Upper lobe of right lung (tissue), 1 donor: ENCODE measurements at regions not wholly inside any gene's neighbourhood (a gene's known extent, or its start where the extent isn't known, plus 50 kb on each side); places are given as distances from the start of the nearest gene placed in this dataset.

Source experiments
- ATAC-seq: fragments of 200-7000 bp; cut with Tn5 transposase; one replicate; pipeline ENCODE4 v1.9.1; 2020; ENCODE audit warnings: mild to moderate bottlenecking, moderate library complexity
- DNase-seq: peaks from one replicate; pipeline ENCODE4 v3.0.0-alpha.2; 2020
- H3K27ac ChIP-seq: fragments of 200-600 bp; one replicate; pipeline ENCODE4 v1.8.0; 2022
- H3K27me3 ChIP-seq: fragments of 200-600 bp; one replicate; pipeline ENCODE4 v1.8.0; 2022; ENCODE audit warnings: mild to moderate bottlenecking
- H3K36me3 ChIP-seq: fragments of 200-600 bp; one replicate; pipeline ENCODE4 v1.8.0; 2022
- H3K4me1 ChIP-seq: fragments of 200-600 bp; one replicate; pipeline ENCODE4 v1.8.0; 2022
- H3K4me3 ChIP-seq: fragments of 200-600 bp; one replicate; pipeline ENCODE4 v1.8.0; 2022; ENCODE audit warnings: mild to moderate bottlenecking
- H3K9me3 ChIP-seq: fragments of 200-600 bp; one replicate; pipeline ENCODE4 v1.8.0; 2022
- CTCF ChIP-seq: fragments of 200-600 bp; IDR thresholded peaks from one replicate; pipeline ENCODE4 v1.8.0; 2022; ENCODE audit warnings: antibody characterized with exemption
- intact Hi-C: fragments of 100-400 bp; cut with DNase I; formaldehyde crosslinking; loops from one replicate; pipeline ENCODE4 v1.11.0; 2022
- donor health status: DM: no; HTN: yes; CAD: no; lungs with severe emphysema.

GRCh38 chr7:93040355-93040754, 77.4 kb downstream of the SAMD9 start:
- Histone ChIP-seq H3K4me3 (no peak overlapping the region), H3K4me1 (no peaks in the 10 kb centered on the region), H3K27ac (no peak overlapping the region), H3K36me3 (no peaks in the 10 kb centered on the region), H3K9me3 (no peaks in the 10 kb centered on the region), H3K27me3 (no peaks in the 10 kb centered on the region)
- no peak for TF ChIP-seq CTCF
- DNase-seq, result no peak
- ATAC-seq, result peak; percentile 20
- intact Hi-C loops, result no loop called here

GRCh38 chr7:93039786-93040185, 78.0 kb downstream of the SAMD9 start:
- H3K4me1 ChIP-seq, result no peaks in the 10 kb centered on the region
- no peaks in the 10 kb centered on the region for H3K9me3 ChIP-seq
- ATAC-seq (no peak), DNase-seq (no peak)
- intact Hi-C loops, result no loop called here
- no peak for TF ChIP-seq CTCF
- H3K27ac ChIP-seq, result no peak overlapping the region
- no peak overlapping the region for H3K4me3 ChIP-seq
- no peaks in the 10 kb centered on the region for H3K27me3 ChIP-seq
- no peaks in the 10 kb centered on the region for H3K36me3 ChIP-seq

GRCh38 chr7:93039282-93039681, 78.5 kb downstream of the SAMD9 start:
- H3K27me3 ChIP-seq, result no peaks in the 10 kb centered on the region
- H3K4me1 ChIP-seq, result no peaks in the 10 kb centered on the region
- ATAC-seq, result no peak
- intact Hi-C loops, result no loop called here
- H3K36me3 ChIP-seq, result no peaks in the 10 kb centered on the region
- H3K4me3 ChIP-seq, result no peak overlapping the region
- no peaks in the 10 kb centered on the region for H3K9me3 ChIP-seq
- no peak overlapping the region for H3K27ac ChIP-seq
- TF ChIP-seq CTCF, result no peak
- DNase-seq, result no peak

DNA sequence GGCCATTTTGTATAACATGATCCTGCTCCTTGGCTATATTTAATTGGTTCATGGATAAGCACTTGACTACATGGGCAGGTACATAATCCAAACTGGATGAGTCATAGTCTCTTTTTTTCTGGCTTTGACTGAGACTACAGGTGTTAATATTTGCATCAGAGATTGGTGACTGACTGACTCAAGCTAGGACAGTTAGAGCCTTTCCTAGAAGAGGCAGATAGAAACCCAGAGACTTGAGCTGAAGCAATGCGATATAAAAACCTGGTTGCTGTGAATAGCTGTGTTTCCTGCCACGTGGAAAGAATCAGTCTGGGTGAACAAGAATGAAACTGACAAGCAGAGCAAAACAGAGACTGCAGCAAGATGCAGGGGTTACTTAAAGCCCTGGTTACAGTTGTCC, 81.0 kb downstream of the SAMD9 start:
- no peak overlapping the region for H3K27ac ChIP-seq
- H3K27me3 ChIP-seq, result no peaks in the 10 kb centered on the region
- H3K4me1 ChIP-seq, result no peaks in the 10 kb centered on the region
- ATAC-seq (no peak), DNase-seq (no peak)
- no peak overlapping the region for H3K4me3 ChIP-seq
- intact Hi-C loops, result no loop called here
- H3K36me3 ChIP-seq, result no peaks in the 10 kb centered on the region
- H3K9me3 ChIP-seq, result no peaks in the 10 kb centered on the region
- no peak for TF ChIP-seq CTCF

- ATAC-seq (no peak), DNase-seq (no peak)
- no peak for TF ChIP-seq CTCF
- H3K36me3 ChIP-seq, result no peaks in the 10 kb centered on the region
- H3K4me1 ChIP-seq, result no peaks in the 10 kb centered on the region
- no peaks in the 10 kb centered on the region for H3K27me3 ChIP-seq
- H3K9me3 ChIP-seq, result no peaks in the 10 kb centered on the region
- H3K27ac ChIP-seq, result no peak overlapping the region
- no peak overlapping the region for H3K4me3 ChIP-seq
- intact Hi-C loops, result no loop called here
These were observed 81.6 kb downstream of the SAMD9 start for GRCh38 chr7:93036149-93036640.

- no peak for DNase-seq
- intact Hi-C loops, result no loop called here
- no peak overlapping the region for H3K4me3 ChIP-seq
- no peaks in the 10 kb centered on the region for H3K9me3 ChIP-seq
- no peaks in the 10 kb centered on the region for H3K4me1 ChIP-seq
- TF ChIP-seq CTCF, result no peak
- H3K36me3 ChIP-seq, result no peaks in the 10 kb centered on the region
- no peak for ATAC-seq
- no peak overlapping the region for H3K27ac ChIP-seq
- H3K27me3 ChIP-seq, result no peaks in the 10 kb centered on the region
These were observed 86.0 kb downstream of the SAMD9 start for GRCh38 chr7:93031795-93032194.
